NT2/D1 (cell line): ENCODE measurements at regions not wholly inside any gene's neighbourhood (a gene's known extent, or its start where the extent isn't known, plus 50 kb on each side); places are given as distances from the start of the nearest gene placed in this dataset.

Source experiments
- SUZ12 ChIP-seq: IDR thresholded peaks from 2 replicates; pipeline ENCODE4 v1.6.1; 2011; ENCODE audit not compliant: insufficient read length, insufficient read depth; ENCODE audit errors: extremely low read depth
- YY1 ChIP-seq: IDR thresholded peaks from 2 replicates; pipeline ENCODE4 v1.6.1; 2011; ENCODE audit not compliant: insufficient read length, insufficient read depth

GRCh38 chr5:135178476-135179155 is 144.6 kb upstream of the PITX1 start:
- TF ChIP-seq YY1, result no peak
- no peak for TF ChIP-seq SUZ12
